ENCODE measurements at regions not wholly inside any gene's neighbourhood (a gene's known extent, or its start where the extent isn't known, plus 50 kb on each side); places are given as distances from the start of the nearest gene placed in this dataset.
A peak's percentile ranks its signal among the peaks of the same experiment; 100 is the strongest.
"Not testable (repeated sequence)": the region's sequence is repeated elsewhere in the genome, so short reads cannot be mapped to it uniquely, and the experiment has no call there.

GRCh38 chrX:129361576-129361975 is 161.7 kb downstream of the SMARCA1 start:
- TF ChIP-seq, protein P1, sequence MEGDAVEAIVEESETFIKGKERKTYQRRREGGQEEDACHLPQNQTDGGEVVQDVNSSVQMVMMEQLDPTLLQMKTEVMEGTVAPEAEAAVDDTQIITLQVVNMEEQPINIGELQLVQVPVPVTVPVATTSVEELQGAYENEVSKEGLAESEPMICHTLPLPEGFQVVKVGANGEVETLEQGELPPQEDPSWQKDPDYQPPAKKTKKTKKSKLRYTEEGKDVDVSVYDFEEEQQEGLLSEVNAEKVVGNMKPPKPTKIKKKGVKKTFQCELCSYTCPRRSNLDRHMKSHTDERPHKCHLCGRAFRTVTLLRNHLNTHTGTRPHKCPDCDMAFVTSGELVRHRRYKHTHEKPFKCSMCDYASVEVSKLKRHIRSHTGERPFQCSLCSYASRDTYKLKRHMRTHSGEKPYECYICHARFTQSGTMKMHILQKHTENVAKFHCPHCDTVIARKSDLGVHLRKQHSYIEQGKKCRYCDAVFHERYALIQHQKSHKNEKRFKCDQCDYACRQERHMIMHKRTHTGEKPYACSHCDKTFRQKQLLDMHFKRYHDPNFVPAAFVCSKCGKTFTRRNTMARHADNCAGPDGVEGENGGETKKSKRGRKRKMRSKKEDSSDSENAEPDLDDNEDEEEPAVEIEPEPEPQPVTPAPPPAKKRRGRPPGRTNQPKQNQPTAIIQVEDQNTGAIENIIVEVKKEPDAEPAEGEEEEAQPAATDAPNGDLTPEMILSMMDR (IDR thresholded peaks at IDR 0.05; ENCODE audit: partially characterized antibody, unreplicated experiment) = no peak
- H3K4me3 Mint-ChIP-seq (ENCODE audit: unreplicated experiment) = no peak overlapping the region
- H3K36me3 Mint-ChIP-seq (ENCODE audit: unreplicated experiment) = peaks cover 5% of the 10 kb centered on the region
- DNase-seq = no peak
- H3K4me1 Mint-ChIP-seq (ENCODE audit: low read depth, unreplicated experiment) = no peaks in the 10 kb centered on the region
- no peaks in the 10 kb centered on the region for H3K27me3 Mint-ChIP-seq (ENCODE audit: unreplicated experiment)
- peaks cover 2% of the 10 kb centered on the region for H3K9me3 Mint-ChIP-seq (ENCODE audit: unreplicated experiment)
- no peak overlapping the region for H3K27ac Mint-ChIP-seq (ENCODE audit: unreplicated experiment)

DNA sequence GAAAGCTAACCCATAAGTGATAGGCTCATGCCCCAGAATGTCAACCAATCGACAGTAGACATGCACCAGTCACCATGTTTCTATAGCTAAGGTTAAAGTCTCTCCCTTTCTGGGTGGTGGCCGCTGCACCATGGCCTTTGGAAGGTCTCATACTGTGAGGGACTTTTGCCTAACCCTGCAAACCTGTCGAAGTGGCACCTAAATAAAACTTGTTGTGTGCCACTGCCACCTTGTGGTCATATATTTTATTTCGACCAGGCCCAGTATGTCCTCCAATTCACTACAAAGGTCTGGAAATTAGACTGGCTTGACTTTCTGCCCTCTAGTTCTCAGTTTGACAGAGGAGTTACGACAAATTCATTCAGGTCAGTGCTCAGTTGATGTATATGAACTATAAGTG is 163.1 kb downstream of the SMARCA1 start:
- H3K27ac Mint-ChIP-seq (ENCODE audit: unreplicated experiment) = no peak overlapping the region
- H3K36me3 Mint-ChIP-seq (ENCODE audit: unreplicated experiment) = peaks cover 5% of the 10 kb centered on the region
- no peak overlapping the region for H3K4me3 Mint-ChIP-seq (ENCODE audit: unreplicated experiment)
- peak; percentile 43 for DNase-seq
- H3K27me3 Mint-ChIP-seq (ENCODE audit: unreplicated experiment) = no peaks in the 10 kb centered on the region
- TF ChIP-seq, protein P1 (IDR thresholded peaks at IDR 0.05; ENCODE audit: partially characterized antibody, unreplicated experiment) = peak; percentile 62
- H3K4me1 Mint-ChIP-seq (ENCODE audit: low read depth, unreplicated experiment) = no peaks in the 10 kb centered on the region
- peaks cover 2% of the 10 kb centered on the region for H3K9me3 Mint-ChIP-seq (ENCODE audit: unreplicated experiment)

- H3K4me1 Mint-ChIP-seq (ENCODE audit: low read depth, unreplicated experiment) = no peaks in the 10 kb centered on the region
- TF ChIP-seq, protein P1 (IDR thresholded peaks at IDR 0.05; ENCODE audit: partially characterized antibody, unreplicated experiment) = no peak
- peaks cover 5% of the 10 kb centered on the region for H3K36me3 Mint-ChIP-seq (ENCODE audit: unreplicated experiment)
- no peak overlapping the region for H3K4me3 Mint-ChIP-seq (ENCODE audit: unreplicated experiment)
- no peak for DNase-seq
- peaks cover 2% of the 10 kb centered on the region for H3K9me3 Mint-ChIP-seq (ENCODE audit: unreplicated experiment)
- H3K27ac Mint-ChIP-seq (ENCODE audit: unreplicated experiment) = no peak overlapping the region
- no peaks in the 10 kb centered on the region for H3K27me3 Mint-ChIP-seq (ENCODE audit: unreplicated experiment)
Measured at GRCh38 chrX:129359269-129359668, 164.0 kb downstream of the SMARCA1 start.

- H3K27ac Mint-ChIP-seq (ENCODE audit: unreplicated experiment); H3K27me3 Mint-ChIP-seq (ENCODE audit: unreplicated experiment); DNase-seq; H3K9me3 Mint-ChIP-seq (ENCODE audit: unreplicated experiment); H3K4me1 Mint-ChIP-seq (ENCODE audit: low read depth, unreplicated experiment); H3K4me3 Mint-ChIP-seq (ENCODE audit: unreplicated experiment); H3K36me3 Mint-ChIP-seq (ENCODE audit: unreplicated experiment): not testable (repeated sequence)
Measured at GRCh38 chrX:129357428-129357827, 165.9 kb downstream of the SMARCA1 start.

- H3K4me1 Mint-ChIP-seq (ENCODE audit: low read depth, unreplicated experiment) = no peaks in the 10 kb centered on the region
Measured at GRCh38 chrX:129347291-129347690, 176.0 kb downstream of the SMARCA1 start.

More at GRCh38 chrX:129347291-129347690, 176.0 kb downstream of the SMARCA1 start:
- Mint-ChIP-seq H3K9me3 (ENCODE audit: unreplicated experiment) (no peaks in the 10 kb centered on the region), H3K27ac (ENCODE audit: unreplicated experiment) (no peak overlapping the region), H3K27me3 (ENCODE audit: unreplicated experiment) (no peaks in the 10 kb centered on the region), H3K4me3 (ENCODE audit: unreplicated experiment) (no peak overlapping the region), H3K36me3 (ENCODE audit: unreplicated experiment) (no peaks in the 10 kb centered on the region)
- no peak for DNase-seq
- TF ChIP-seq, protein P1 (IDR thresholded peaks at IDR 0.05; ENCODE audit: partially characterized antibody, unreplicated experiment) = no peak
